ENCODE measurements at regions not wholly inside any gene's neighbourhood (a gene's known extent, or its start where the extent isn't known, plus 50 kb on each side); places are given as distances from the start of the nearest gene placed in this dataset.

GRCh38 chr13:80173224-80173623 is 167.7 kb downstream of the SPRY2 start:
- H3K4me3 ChIP-seq: no peak overlapping the region
- ATAC-seq (ENCODE audit: low FRiP score in 2 of 2) (peak in 1 of 2 donors; percentile 78), DNase-seq (peak in 1 of 2 donors; percentile 47)
- WGBS, 2 donors: 28 to 41% methylated on average over 2 of the region's 2 CpGs
- H3K4me1 ChIP-seq: peaks cover 0 to 3% (median 0%) of the 10 kb centered on the region in 4 donors
- no peak overlapping the region for H3K27ac ChIP-seq
- no peaks in the 10 kb centered on the region for H3K27me3 ChIP-seq
- TF ChIP-seq CTCF (IDR thresholded peaks at IDR 0.05) (no peak), POLR2A (IDR thresholded peaks at IDR 0.05) (no peak), POLR2AphosphoS5 (IDR thresholded peaks at IDR 0.05) (no peak), EP300 (IDR thresholded peaks at IDR 0.05) (no peak)
- no peaks in the 10 kb centered on the region for H3K36me3 ChIP-seq
- no peaks in the 10 kb centered on the region for H3K9me3 ChIP-seq

GRCh38 chr13:80171096-80171495 is 169.8 kb downstream of the SPRY2 start:
- no peaks in the 10 kb centered on the region for H3K27me3 ChIP-seq
- DNase-seq: no peak
- no peak for ATAC-seq (ENCODE audit: low FRiP score in 2 of 2)
- TF ChIP-seq EP300 (IDR thresholded peaks at IDR 0.05): no peak
- TF ChIP-seq POLR2A (IDR thresholded peaks at IDR 0.05): no peak
- TF ChIP-seq CTCF (IDR thresholded peaks at IDR 0.05): no peak
- TF ChIP-seq POLR2AphosphoS5 (IDR thresholded peaks at IDR 0.05): no peak
- H3K4me1 ChIP-seq: peaks cover 0 to 3% (median 0%) of the 10 kb centered on the region in 4 donors
- WGBS, 2 donors: 81 to 85% methylated on average over 4 of the region's 4 CpGs
- H3K4me3 ChIP-seq: no peak overlapping the region
- H3K27ac ChIP-seq: no peak overlapping the region
- no peaks in the 10 kb centered on the region for H3K36me3 ChIP-seq
- H3K9me3 ChIP-seq: no peaks in the 10 kb centered on the region

GRCh38 chr13:80168089-80168850 is 172.7 kb downstream of the SPRY2 start:
- Histone ChIP-seq H3K27ac (peak overlapping the region in 1 of 4 donors; percentile 44), H3K4me3 (no peak overlapping the region), H3K36me3 (no peaks in the 10 kb centered on the region), H3K9me3 (no peaks in the 10 kb centered on the region), H3K27me3 (no peaks in the 10 kb centered on the region), H3K4me1 (peaks cover 0 to 3% (median 0%) of the 10 kb centered on the region in 4 donors)
- no peak for DNase-seq
- ATAC-seq (ENCODE audit: low FRiP score in 2 of 2): peak; percentile 72 to 81
- WGBS, 2 donors: 60 to 69% methylated on average over 3 of the region's 3 CpGs
- TF ChIP-seq EP300 (IDR thresholded peaks at IDR 0.05): no peak
- no peak for TF ChIP-seq POLR2A (IDR thresholded peaks at IDR 0.05)
- TF ChIP-seq POLR2AphosphoS5 (IDR thresholded peaks at IDR 0.05): no peak
- no peak for TF ChIP-seq CTCF (IDR thresholded peaks at IDR 0.05)

GRCh38 chr13:80166352-80166751 is 174.6 kb downstream of the SPRY2 start:
- no peaks in the 10 kb centered on the region for H3K36me3 ChIP-seq
- WGBS, 2 donors: 66 to 70% methylated on average over 5 of the region's 5 CpGs
- ATAC-seq (ENCODE audit: low FRiP score in 2 of 2): no peak
- H3K4me1 ChIP-seq: peaks cover 0 to 3% (median 0%) of the 10 kb centered on the region in 4 donors
- H3K27ac ChIP-seq: no peak overlapping the region
- DNase-seq: no peak
- H3K4me3 ChIP-seq: no peak overlapping the region
- no peak for TF ChIP-seq CTCF (IDR thresholded peaks at IDR 0.05)
- TF ChIP-seq POLR2A (IDR thresholded peaks at IDR 0.05): no peak
- TF ChIP-seq POLR2AphosphoS5 (IDR thresholded peaks at IDR 0.05): no peak
- no peaks in the 10 kb centered on the region for H3K9me3 ChIP-seq
- no peaks in the 10 kb centered on the region for H3K27me3 ChIP-seq

- TF ChIP-seq CTCF (IDR thresholded peaks at IDR 0.05) (no peak), POLR2A (IDR thresholded peaks at IDR 0.05) (no peak), POLR2AphosphoS5 (IDR thresholded peaks at IDR 0.05) (no peak), EP300 (IDR thresholded peaks at IDR 0.05) (no peak)
- DNase-seq: no peak
- no peaks in the 10 kb centered on the region for H3K27me3 ChIP-seq
- peaks cover 0 to 3% (median 0%) of the 10 kb centered on the region in 4 donors for H3K4me1 ChIP-seq
- H3K27ac ChIP-seq: no peak overlapping the region
- no peaks in the 10 kb centered on the region for H3K36me3 ChIP-seq
- no peaks in the 10 kb centered on the region for H3K9me3 ChIP-seq
- ATAC-seq (ENCODE audit: low FRiP score in 2 of 2): no peak
- 79 to 84% methylated on average over 5 of the region's 5 CpGs for WGBS, 2 donors
- H3K4me3 ChIP-seq: no peak overlapping the region
These were observed 176.5 kb downstream of the SPRY2 start for GRCh38 chr13:80164462-80164861.
